GM12878 (cell line): ENCODE measurements at regions not wholly inside any gene's neighbourhood (a gene's known extent, or its start where the extent isn't known, plus 50 kb on each side); places are given as distances from the start of the nearest gene placed in this dataset.

Experiments used
- ATAC-seq: fragments of 200-7000 bp; cut with Tn5 transposase; 3 replicates; pipeline ENCODE4 v1.9.1; 2020; ENCODE audit warnings: mild to moderate bottlenecking, moderate library complexity
- BruUV-seq: library from RNA; stranded (reverse); fragments of 400-500 nt; replicated peaks from 2 replicates; lab custom pipeline; 2021; lab: Mats Ljungman, UMichigan
- CTCF ChIA-PET: fragments of 300-600 bp; sonication (Branson Sonifier 250); formaldehyde crosslinking; extraction: SDS; loops from one replicate; lab custom pipeline; 2021; ENCODE audit warnings: inconsistent platforms; lab: Yijun Ruan, JAX
- POLR2A ChIA-PET: fragments of 350-600 bp; formaldehyde crosslinking; extraction: SDS; loops from one replicate; lab custom pipeline; 2021; ENCODE audit warnings: inconsistent platforms; lab: Charles Lee
- RAD21 ChIA-PET: fragments of 300-600 bp; sonication (Branson Sonifier 250); formaldehyde crosslinking; loops from one replicate; lab custom pipeline; 2023; ENCODE audit warnings: antibody characterized with exemption; ENCODE audit not compliant: unreplicated experiment; lab: Charles Lee
- SMC1A ChIA-PET: fragments of 300-600 bp; sonication (Branson Sonifier 250); formaldehyde crosslinking; loops from one replicate; lab custom pipeline; 2023; ENCODE audit not compliant: unreplicated experiment, uncharacterized antibody; lab: Charles Lee
- DNase-seq: peaks from one replicate; pipeline ENCODE4 v3.0.0-alpha.2; 2011; ENCODE audit warnings: low read depth, low spot score
- FAIRE-seq: peaks from 3 replicates; lab custom pipeline; 2011; peaks lifted over from hg19 to GRCh38; lab: Jason Lieb, UNC
- H2AFZ ChIP-seq: 2 replicates; pipeline ENCODE4 v1.6.0; 2011; ENCODE audit warnings: low read depth, low read length, control low read depth; ENCODE audit not compliant: control insufficient read depth
- H3K27ac ChIP-seq: 2 replicates; pipeline ENCODE4 v1.5.1; 2011; ENCODE audit warnings: control low read depth; ENCODE audit not compliant: control insufficient read depth, insufficient read depth
- H3K27me3 ChIP-seq, 2 experiments: replicated peaks in 1 of 2; 2 replicates each; pipeline versions ENCODE4 v1.6.0 to v1.6.1; 2011; ENCODE audit warnings: low read length in 1 of 2; ENCODE audit not compliant: control insufficient read depth in 2 of 2, insufficient read depth in 2 of 2
- H3K36me3 ChIP-seq, 2 experiments: 2 replicates each; pipeline ENCODE4 v1.5.1; 2011; ENCODE audit warnings: low read length in 1 of 2; ENCODE audit not compliant: control insufficient read depth in 2 of 2, insufficient read depth in 2 of 2
- H3K4me1 ChIP-seq: 2 replicates; pipeline ENCODE4 v1.6.1; 2011; ENCODE audit warnings: mild to moderate bottlenecking, low read length, moderate library complexity, mixed read lengths; ENCODE audit not compliant: control insufficient read depth, insufficient read depth
- H3K4me2 ChIP-seq: 2 replicates; pipeline ENCODE4 v1.6.0; 2011; ENCODE audit warnings: control low read depth; ENCODE audit not compliant: control insufficient read depth, insufficient read depth
- H3K4me3 ChIP-seq: fragments of 200-600 bp; sonication (generic); 2 replicates; pipeline ENCODE4 v1.5.1; 2016
- H3K79me2 ChIP-seq: 2 replicates; pipeline ENCODE4 v1.6.0; 2011; ENCODE audit warnings: low read length; ENCODE audit not compliant: control insufficient read depth, insufficient read depth
- H3K9ac ChIP-seq: 2 replicates; pipeline ENCODE4 v1.8.0; 2011; ENCODE audit warnings: low read length, control low read depth, mixed read lengths; ENCODE audit not compliant: control insufficient read depth, insufficient read depth
- H3K9me3 ChIP-seq: replicated peaks from 3 replicates; pipeline ENCODE4 v1.5.1; 2011; ENCODE audit warnings: mild to moderate bottlenecking, low read length; ENCODE audit not compliant: control insufficient read depth, insufficient read depth
- H4K20me1 ChIP-seq: 2 replicates; pipeline ENCODE4 v1.6.0; 2011; ENCODE audit not compliant: control insufficient read depth, insufficient read depth
- ATF3 ChIP-seq: IDR thresholded peaks from 2 replicates; pipeline ENCODE4 v1.6.1; 2011; ENCODE audit warnings: low read depth, mild to moderate bottlenecking, low read length, moderate library complexity, borderline replicate concordance; ENCODE audit errors: extremely low read depth
- BCL3 ChIP-seq: IDR thresholded peaks from 2 replicates; pipeline ENCODE4 v1.6.1; 2011; ENCODE audit warnings: borderline replicate concordance, low read depth, mild to moderate bottlenecking, moderate library complexity, low read length; ENCODE audit not compliant: insufficient read depth, poor library complexity, severe bottlenecking
- CBX3 ChIP-seq: fragments of 200-600 bp; sonication (generic); IDR thresholded peaks from 2 replicates; pipeline ENCODE4 v1.6.1; 2016; ENCODE audit warnings: low read depth, borderline replicate concordance
- CREM ChIP-seq: IDR thresholded peaks from 2 replicates; pipeline ENCODE4 v1.6.1; 2014; ENCODE audit warnings: antibody characterized with exemption, low read depth
- E4F1 ChIP-seq: fragments of 450-650 bp; IDR thresholded peaks from 2 replicates; pipeline ENCODE4 v1.6.1; 2018; ENCODE audit warnings: borderline replicate concordance, mild to moderate bottlenecking; ENCODE audit not compliant: partially characterized antibody
- EP300 ChIP-seq, 2 experiments: fragments of 150-350 bp in 1 of 2; IDR thresholded peaks; 2 replicates each; pipeline ENCODE4 v1.6.1; 2011 to 2012; ENCODE audit warnings: low read depth in 2 of 2, low read length in 2 of 2, borderline replicate concordance in 1 of 2, improper control_type of control experiment in 1 of 2, inconsistent platforms in 1 of 2; ENCODE audit not compliant: control insufficient read depth in 1 of 2
- MEF2A ChIP-seq: IDR thresholded peaks from 2 replicates; pipeline ENCODE4 v1.6.1; 2011; ENCODE audit warnings: low read depth, mild to moderate bottlenecking, low read length, moderate library complexity; ENCODE audit not compliant: insufficient read depth
- MYC ChIP-seq: IDR thresholded peaks from 2 replicates; pipeline ENCODE4 v1.6.1; 2011; ENCODE audit warnings: mild to moderate bottlenecking, low read length, moderate library complexity, inconsistent platforms; ENCODE audit not compliant: insufficient read depth, insufficient replicate concordance, insufficient read length, severe bottlenecking
- NR2C1 ChIP-seq: fragments of 450-650 bp; IDR thresholded peaks from 2 replicates; pipeline ENCODE4 v1.6.1; 2017; ENCODE audit warnings: antibody characterized with exemption, mild to moderate bottlenecking, moderate library complexity
- SREBF2 ChIP-seq: IDR thresholded peaks from 2 replicates; pipeline ENCODE4 v1.6.1; 2012; ENCODE audit warnings: mild to moderate bottlenecking, low read length
- ZBTB11 ChIP-seq: fragments of 450-650 bp; formaldehyde crosslinking; IDR thresholded peaks from 2 replicates; pipeline ENCODE4 v1.5.0; 2022; ENCODE audit warnings: mild to moderate bottlenecking, missing genetic modification characterization
- ZNF207 ChIP-seq: fragments of 450-650 bp; IDR thresholded peaks from 2 replicates; pipeline ENCODE4 v1.6.1; 2014; ENCODE audit warnings: antibody characterized with exemption, mild to moderate bottlenecking, borderline replicate concordance
- ZNF384 ChIP-seq: IDR thresholded peaks from 2 replicates; pipeline ENCODE4 v1.6.1; 2012; ENCODE audit warnings: low read depth, mild to moderate bottlenecking, low read length, improper control_type of control experiment, borderline replicate concordance
- WGBS: methylation state at CpG from one replicate; pipeline ENCODE4 v1.1.6; 2016; ENCODE audit warnings: low lambda C conversion rate; ENCODE audit not compliant: insufficient replicate concordance, insufficient coverage; ENCODE audit errors: missing lambda C conversion rate; 5-methylcytosine and 5-hydroxymethylcytosine counted together
- in situ Hi-C: fragments of 300-500 bp; cut with MboI; formaldehyde crosslinking; loops from 9 replicates; pipeline ENCODE4 v1.14.3; 2018; ENCODE audit warnings: mixed read lengths
- intact Hi-C: fragments of 100-400 bp; cut with micrococcal nuclease; formaldehyde crosslinking; loops from one replicate; pipeline ENCODE4 v1.14.2; 2022; ENCODE audit not compliant: unreplicated experiment

GRCh38 chr15:97386940-97387339 lies 573.6 kb upstream of the ARRDC4 start:
- no peak for FAIRE-seq
- Histone ChIP-seq H2AFZ (no peak overlapping the region), H3K27me3 (no peaks in the 10 kb centered on the region), H3K4me2 (no peak overlapping the region)
- in situ Hi-C loops: no loop called here
- POLR2A ChIA-PET: no interaction called here
- TF ChIP-seq ZNF207 (no peak), ZBTB11 (CRISPR knock-in tag) (no peak), MYC (no peak), E4F1 (no peak), ZNF384 (no peak), NR2C1 (no peak), CREM (no peak), ATF3 (no peak), CBX3 (no peak), SREBF2 (no peak), EP300 (IDR thresholded peaks at IDR 0.05; ENCODE audit: borderline replicate concordance in 1 of 2, control insufficient read depth in 1 of 2, low read depth in 2 of 2, low read length in 2 of 2) (no peak), BCL3 (no peak), MEF2A (no peak)
- TF ChIP-seq, all 136 proteins: peak for 0
- Histone ChIP-seq H3K79me2 (no peaks in the 10 kb centered on the region), H4K20me1 (no peaks in the 10 kb centered on the region), H3K9ac (no peak overlapping the region), H3K27ac (no peak overlapping the region), H3K36me3 (no peaks in the 10 kb centered on the region), H3K9me3 (no peaks in the 10 kb centered on the region), H3K4me1 (no peaks in the 10 kb centered on the region), H3K4me3 (no peak overlapping the region)
- intact Hi-C loops: no loop called here
- WGBS: 44% methylated on average over 5 of the region's 5 CpGs
- no peak for ATAC-seq
- ChIA-PET RAD21 (no interaction called here), SMC1A (no interaction called here), CTCF (no interaction called here)
- BruUV-seq: no TSS peak
- no peak for DNase-seq
